Pancreas (tissue), 10 donors: ENCODE measurements at regions not wholly inside any gene's neighbourhood (a gene's known extent, or its start where the extent isn't known, plus 50 kb on each side); places are given as distances from the start of the nearest gene placed in this dataset.

Experiments
- ATAC-seq, 4 donors: fragments of 200-7000 bp; cut with Tn5 transposase; one replicate each; pipeline versions ENCODE4 v1.8.0 to v1.9.1; 2020; ENCODE audit warnings: mild to moderate bottlenecking in 4 of 4, moderate library complexity in 4 of 4
- DNase-seq, 6 donors: peaks; one replicate each; pipeline ENCODE4 v3.0.0-alpha.2; 2020
- FAIRE-seq: peaks from 2 replicates; lab custom pipeline; 2012; peaks lifted over from hg19 to GRCh38; lab: Jason Lieb, UNC
- H3K27ac ChIP-seq, 4 donors: fragments of 200-600 bp; sonication (generic); 1 replicate in 3 of 4; 2 replicates in 1 of 4; pipeline versions ENCODE4 v1.5.0 to v1.8.0; 2020
- H3K27me3 ChIP-seq, 4 donors: fragments of 200-600 bp; one replicate each; pipeline ENCODE4 v1.8.0; 2021
- H3K36me3 ChIP-seq, 3 donors: fragments of 200-600 bp; sonication (generic) in 1 of 3; one replicate each; pipeline versions ENCODE4 v1.5.0 to v1.8.0; 2020 to 2021
- H3K4me1 ChIP-seq, 3 donors: fragments of 200-600 bp; one replicate each; pipeline ENCODE4 v1.8.0; 2021
- H3K4me3 ChIP-seq, 4 donors: fragments of 200-600 bp; sonication (generic) in 2 of 4; one replicate each; pipeline versions ENCODE4 v1.5.0 to v1.8.0; 2020 to 2021
- H3K9me3 ChIP-seq, 4 donors: fragments of 200-600 bp; one replicate each; pipeline ENCODE4 v1.8.0; 2021
- WGBS, 2 donors: extraction: QIAGEN DNeasy Blood & Tissue Kit; methylation state at CpG; one replicate each; pipeline ENCODE4 v1.1.7; 2013; 5-methylcytosine and 5-hydroxymethylcytosine counted together
- intact Hi-C, 3 donors: fragments of 100-400 bp; cut with DNase I; formaldehyde crosslinking; loops; one replicate each; pipeline versions ENCODE4 v1.11.1 to v1.14.2; 2022
- TF ChIP-seq, protein P1 (sequence below), 4 donors: fragments of 200-600 bp; sonication (generic) in 3 of 4; IDR thresholded peaks; one replicate each; pipeline versions ENCODE4 v1.5.0 to v1.8.0; 2021; ENCODE audit warnings: antibody characterized with exemption in 4 of 4
- donor health status: healthy with polysubstance abuse.
- donor health status: DM: no; HTN: no; CAD: no; lungs with moderate emphysema.
- donor health status: DM: no; HTN: no; CAD: no.
- donor health status: control.
- donor health status: control.
- donor health status: Bipolar disorder and iron deficiency.
- donor health status: DM: yes; HTN: yes; CAD: no.
- donor health status: DM: no; HTN: no; CAD: no.
- donor health status: DM: no; HTN: no; CAD: no.
- donor health status: DM: yes; HTN: yes; CAD: no.

DNA sequence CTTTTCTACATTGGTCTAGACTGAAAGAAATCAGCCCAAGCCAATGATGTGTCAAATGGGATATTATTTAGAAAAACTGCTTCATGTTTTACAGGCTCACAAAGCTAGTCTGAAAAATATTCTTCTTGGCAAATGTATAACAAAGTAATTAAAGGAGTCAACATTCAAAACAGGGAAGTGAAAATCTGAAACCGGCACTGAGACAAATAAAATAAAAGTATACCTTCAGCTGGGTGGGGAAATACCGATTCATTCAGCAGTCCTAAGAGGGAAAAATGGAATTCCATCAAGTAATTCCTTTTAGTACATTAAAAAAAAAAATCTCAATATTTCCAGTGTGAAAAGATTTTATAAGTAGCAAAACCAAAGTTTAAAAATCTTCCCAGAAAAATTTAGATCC, 259.6 kb upstream of the SLC24A2 start:
- H3K27ac ChIP-seq = no peak overlapping the region
- H3K4me3 ChIP-seq = no peak overlapping the region
- ATAC-seq (no peak), FAIRE-seq (peak; percentile 13), DNase-seq (no peak)
- H3K9me3 ChIP-seq = no peaks in the 10 kb centered on the region
- H3K36me3 ChIP-seq = no peaks in the 10 kb centered on the region
- H3K4me1 ChIP-seq = no peaks in the 10 kb centered on the region
- no peaks in the 10 kb centered on the region for H3K27me3 ChIP-seq
- 55 to 58% methylated on average over 2 of the region's 2 CpGs for WGBS, 2 donors
- intact Hi-C loops = no loop called here
- TF ChIP-seq, protein P1, sequence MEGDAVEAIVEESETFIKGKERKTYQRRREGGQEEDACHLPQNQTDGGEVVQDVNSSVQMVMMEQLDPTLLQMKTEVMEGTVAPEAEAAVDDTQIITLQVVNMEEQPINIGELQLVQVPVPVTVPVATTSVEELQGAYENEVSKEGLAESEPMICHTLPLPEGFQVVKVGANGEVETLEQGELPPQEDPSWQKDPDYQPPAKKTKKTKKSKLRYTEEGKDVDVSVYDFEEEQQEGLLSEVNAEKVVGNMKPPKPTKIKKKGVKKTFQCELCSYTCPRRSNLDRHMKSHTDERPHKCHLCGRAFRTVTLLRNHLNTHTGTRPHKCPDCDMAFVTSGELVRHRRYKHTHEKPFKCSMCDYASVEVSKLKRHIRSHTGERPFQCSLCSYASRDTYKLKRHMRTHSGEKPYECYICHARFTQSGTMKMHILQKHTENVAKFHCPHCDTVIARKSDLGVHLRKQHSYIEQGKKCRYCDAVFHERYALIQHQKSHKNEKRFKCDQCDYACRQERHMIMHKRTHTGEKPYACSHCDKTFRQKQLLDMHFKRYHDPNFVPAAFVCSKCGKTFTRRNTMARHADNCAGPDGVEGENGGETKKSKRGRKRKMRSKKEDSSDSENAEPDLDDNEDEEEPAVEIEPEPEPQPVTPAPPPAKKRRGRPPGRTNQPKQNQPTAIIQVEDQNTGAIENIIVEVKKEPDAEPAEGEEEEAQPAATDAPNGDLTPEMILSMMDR (IDR thresholded peaks at IDR 0.05) = no peak

DNA sequence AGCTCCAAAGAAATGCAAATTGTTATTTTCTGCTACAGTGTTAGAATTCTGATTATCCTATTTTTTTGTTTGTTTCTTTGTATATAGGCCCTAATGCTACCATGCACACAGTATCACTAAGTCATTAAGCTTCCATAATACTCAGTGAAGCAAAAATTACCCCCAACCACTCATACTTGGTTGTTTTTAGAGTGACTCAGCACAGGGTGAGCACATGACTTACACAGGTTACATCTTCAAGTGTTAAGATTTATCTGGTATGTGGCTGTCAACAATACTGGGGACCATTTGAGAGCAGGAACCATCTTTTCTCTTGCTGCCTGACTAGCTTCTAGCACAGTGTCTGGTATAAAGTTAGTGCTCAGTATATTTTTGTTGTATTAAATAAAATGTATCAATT, 255.8 kb upstream of the SLC24A2 start:
- TF ChIP-seq, protein P1 (IDR thresholded peaks at IDR 0.05) = no peak
- no peaks in the 10 kb centered on the region for H3K9me3 ChIP-seq
- intact Hi-C loops = no loop called here
- no peak overlapping the region for H3K27ac ChIP-seq
- ATAC-seq = no peak
- no peak for DNase-seq
- no peak overlapping the region for H3K4me3 ChIP-seq
- H3K36me3 ChIP-seq = no peaks in the 10 kb centered on the region
- no peaks in the 10 kb centered on the region for H3K27me3 ChIP-seq
- no peak for FAIRE-seq
- H3K4me1 ChIP-seq = no peaks in the 10 kb centered on the region

DNA sequence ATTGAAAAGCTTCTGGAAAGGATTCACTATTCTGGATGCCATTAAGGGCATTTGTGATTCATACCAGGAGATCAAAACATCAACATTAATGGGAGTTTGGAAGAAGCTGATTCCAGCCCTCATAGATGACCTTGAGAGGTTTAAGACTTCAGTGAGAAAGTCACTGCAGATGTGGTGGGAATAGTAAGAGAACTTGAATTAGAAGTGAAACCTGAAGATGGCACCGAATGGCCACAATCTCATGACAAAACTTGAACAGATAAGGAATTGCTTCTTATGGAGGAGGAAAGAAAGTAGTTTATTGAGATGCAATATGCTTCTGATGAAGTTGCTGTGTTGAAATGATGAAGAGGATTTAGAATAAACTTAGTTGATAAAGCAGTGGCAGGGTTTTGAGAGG, 254.6 kb upstream of the SLC24A2 start:
- Histone ChIP-seq H3K27ac (no peak overlapping the region), H3K27me3 (no peaks in the 10 kb centered on the region), H3K36me3 (no peaks in the 10 kb centered on the region), H3K4me1 (no peaks in the 10 kb centered on the region), H3K4me3 (no peak overlapping the region), H3K9me3 (no peaks in the 10 kb centered on the region)
- 57 to 76% methylated on average over 1 of the region's 1 CpG for WGBS, 2 donors
- intact Hi-C loops = no loop called here
- no peak for FAIRE-seq
- DNase-seq = no peak
- no peak for ATAC-seq
- TF ChIP-seq, protein P1 (IDR thresholded peaks at IDR 0.05) = no peak

DNA sequence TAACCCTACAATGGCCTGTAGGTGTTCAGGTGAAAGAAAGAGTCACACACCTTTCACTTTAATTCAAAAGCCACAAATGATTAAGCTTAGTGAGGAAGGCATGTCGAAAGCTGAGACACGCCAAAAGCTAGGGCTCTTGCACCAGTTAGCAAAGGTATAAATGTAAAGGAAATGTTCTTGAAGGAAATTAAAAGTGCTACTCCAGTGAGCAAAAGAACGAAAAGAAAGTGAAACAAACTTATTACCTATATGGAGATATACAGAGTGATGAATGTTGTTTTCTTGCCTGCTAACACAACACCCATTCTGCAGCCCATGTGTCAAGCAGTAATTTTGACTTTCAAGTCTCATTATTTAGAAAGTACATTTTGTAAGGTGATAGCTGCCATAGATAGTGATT, 254.2 kb upstream of the SLC24A2 start:
- FAIRE-seq = no peak
- ATAC-seq = no peak
- Histone ChIP-seq H3K9me3 (no peaks in the 10 kb centered on the region), H3K27ac (no peak overlapping the region), H3K4me3 (no peak overlapping the region), H3K4me1 (no peaks in the 10 kb centered on the region), H3K27me3 (no peaks in the 10 kb centered on the region), H3K36me3 (no peaks in the 10 kb centered on the region)
- DNase-seq = no peak
- intact Hi-C loops = no loop called here
- WGBS, 2 donors = 83 to 88% methylated on average over 3 of the region's 3 CpGs
- TF ChIP-seq, protein P1 (IDR thresholded peaks at IDR 0.05) = no peak

DNA sequence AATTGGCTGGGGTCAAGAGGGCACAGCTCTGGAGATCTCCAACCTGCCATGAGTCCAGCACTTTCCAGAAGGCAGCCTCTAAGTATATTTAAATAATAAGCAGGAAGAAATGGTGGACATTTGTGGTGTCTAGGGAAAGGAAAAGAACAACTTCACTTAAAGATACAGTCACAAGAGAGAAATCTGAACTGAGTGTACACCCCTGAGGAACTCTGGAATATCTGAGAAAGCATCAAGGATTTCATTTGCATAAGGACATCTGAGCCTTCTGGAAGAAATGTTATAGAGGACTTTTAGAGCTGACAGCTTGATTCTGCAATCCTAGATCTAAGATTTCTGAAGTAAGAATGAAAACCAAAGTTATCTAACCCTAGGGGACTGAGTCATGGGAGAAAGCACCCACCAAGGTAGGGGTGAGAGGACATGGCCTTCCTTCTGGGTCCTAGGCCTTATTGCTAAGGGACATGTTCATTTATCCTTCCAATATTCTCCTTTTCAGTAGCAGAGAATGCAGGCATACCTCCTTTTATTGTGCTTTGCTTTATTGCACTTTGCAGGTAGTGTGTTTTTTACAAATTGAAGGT, 253.4 kb upstream of the SLC24A2 start:
- Histone ChIP-seq H3K4me3 (no peak overlapping the region), H3K27ac (no peak overlapping the region), H3K36me3 (no peaks in the 10 kb centered on the region), H3K27me3 (no peaks in the 10 kb centered on the region), H3K9me3 (no peaks in the 10 kb centered on the region), H3K4me1 (no peaks in the 10 kb centered on the region)
- ATAC-seq (no peak), FAIRE-seq (no peak), DNase-seq (no peak)
- TF ChIP-seq, protein P1 (IDR thresholded peaks at IDR 0.05) = no peak
- intact Hi-C loops = no loop called here
